Activated effector memory CD4-positive, alpha-beta T cell treated with Interleukin-2 at 50 U/mL for 16 hours (primary cell): ENCODE measurements at regions not wholly inside any gene's neighbourhood (a gene's known extent, or its start where the extent isn't known, plus 50 kb on each side); places are given as distances from the start of the nearest gene placed in this dataset.

Experiments used
- DNase-seq: peaks from one replicate; pipeline ENCODE4 v3.0.0-alpha.2; 2020

- no peak for DNase-seq
Measured at GRCh38 chr5:165914456-165914855, 2377.0 kb upstream of the WWC1 start.

DNA sequence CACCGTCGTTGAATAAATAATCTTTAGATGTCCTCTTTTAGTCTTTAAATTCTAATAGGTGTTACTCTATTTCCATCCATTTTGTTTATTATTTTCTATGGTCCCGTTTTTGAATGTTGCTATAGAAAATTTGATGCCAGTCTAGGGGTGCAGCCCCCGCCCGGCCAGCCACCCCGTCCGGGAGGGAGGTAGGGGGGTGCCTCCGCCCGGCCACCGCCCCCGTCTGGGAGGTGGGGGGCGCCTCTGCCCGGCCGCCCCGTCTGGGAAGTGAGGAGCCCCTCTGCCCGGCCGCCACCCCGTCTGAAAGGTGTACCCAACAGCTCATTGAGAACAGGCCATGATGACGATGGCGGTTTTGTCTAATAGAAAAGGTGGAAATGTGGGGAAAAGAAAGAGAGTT, 2372.2 kb upstream of the WWC1 start:
- DNase-seq, result no peak

- no peak for DNase-seq
Measured at GRCh38 chr5:165920655-165921054, 2370.8 kb upstream of the WWC1 start.

- no peak for DNase-seq
Measured at GRCh38 chr5:165928971-165929370, 2362.5 kb upstream of the WWC1 start.

DNA sequence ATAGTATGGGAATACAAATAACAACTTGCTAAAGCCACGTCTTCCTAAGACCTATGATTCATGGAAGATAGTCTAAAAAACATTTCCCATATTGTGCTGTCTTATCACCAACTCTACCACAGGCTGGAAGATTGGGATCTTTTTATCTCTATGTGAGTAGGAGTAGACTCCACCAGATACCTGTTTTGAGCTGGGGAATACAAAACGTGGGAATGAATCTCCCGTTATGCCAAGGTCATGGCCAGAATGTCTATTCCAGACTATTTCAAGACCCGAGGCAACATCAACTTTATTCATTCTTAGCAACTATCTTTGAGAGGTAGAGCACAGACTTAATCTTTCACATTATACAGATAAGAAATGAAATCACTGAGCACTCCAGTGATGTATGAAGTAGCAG, 2350.9 kb upstream of the WWC1 start:
- no peak for DNase-seq

- DNase-seq, result no peak
Measured at GRCh38 chr5:165956854-165957253, 2334.6 kb upstream of the WWC1 start.

GRCh38 chr5:165981671-165982070, 2309.8 kb upstream of the WWC1 start:
- no peak for DNase-seq

DNA sequence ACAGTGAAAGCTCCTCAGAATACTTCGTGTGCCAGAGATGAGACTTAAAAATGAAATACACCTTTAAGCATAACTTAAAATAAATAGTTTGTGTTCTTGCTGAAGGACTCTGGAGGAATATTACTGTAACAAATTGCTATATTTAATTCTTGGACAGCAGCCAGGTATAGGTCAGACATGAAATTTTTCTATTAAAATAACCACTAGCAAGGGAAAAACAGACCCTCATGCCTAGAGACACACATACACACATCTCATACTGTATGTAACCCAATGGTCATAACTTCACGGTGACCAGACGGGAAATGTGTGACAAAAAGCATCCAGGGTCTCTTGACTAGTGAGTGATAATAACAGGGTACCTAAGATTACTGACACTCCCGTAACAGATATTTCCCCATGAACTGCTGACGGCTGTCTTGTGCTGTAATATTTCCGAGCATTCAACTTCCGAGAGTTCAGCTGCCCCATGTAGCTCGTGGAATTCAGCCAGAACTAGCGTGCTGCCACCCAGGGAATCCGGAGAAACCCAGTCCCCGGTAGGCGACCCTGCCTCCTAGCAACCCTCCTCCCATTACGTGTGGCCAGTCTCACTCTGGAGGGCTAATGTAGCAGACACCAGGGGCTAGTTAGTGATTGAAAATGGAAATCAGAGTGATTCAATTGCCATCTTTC, 2295.1 kb upstream of the WWC1 start:
- DNase-seq, result no peak

- DNase-seq, result no peak
Measured at GRCh38 chr5:165999693-166000320, 2291.6 kb upstream of the WWC1 start.

- DNase-seq, result no peak
Measured at GRCh38 chr5:166004006-166004405, 2287.4 kb upstream of the WWC1 start.

GRCh38 chr5:166013415-166013814, 2278.0 kb upstream of the WWC1 start:
- no peak for DNase-seq

DNA sequence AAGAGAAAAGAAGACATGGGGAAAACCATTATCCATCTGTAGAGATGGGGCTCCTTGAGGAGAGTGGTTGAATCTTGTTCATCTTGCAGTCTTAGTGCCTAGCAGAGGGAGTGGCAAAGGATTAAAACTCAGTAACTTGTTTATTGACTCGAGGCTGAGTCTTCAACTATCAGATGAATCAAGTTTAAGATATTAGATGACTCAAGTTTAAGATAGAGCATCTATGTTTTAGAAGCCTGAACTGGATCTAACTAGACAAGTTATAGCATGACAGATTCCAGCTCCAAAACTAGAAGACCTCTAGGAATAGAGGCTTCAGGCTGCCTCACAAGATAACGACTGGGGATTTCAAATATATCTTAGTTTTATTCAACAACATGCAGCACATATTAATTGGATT, 2277.2 kb upstream of the WWC1 start:
- no peak for DNase-seq

- DNase-seq, result no peak
Measured at GRCh38 chr5:166018716-166019115, 2272.7 kb upstream of the WWC1 start.

DNA sequence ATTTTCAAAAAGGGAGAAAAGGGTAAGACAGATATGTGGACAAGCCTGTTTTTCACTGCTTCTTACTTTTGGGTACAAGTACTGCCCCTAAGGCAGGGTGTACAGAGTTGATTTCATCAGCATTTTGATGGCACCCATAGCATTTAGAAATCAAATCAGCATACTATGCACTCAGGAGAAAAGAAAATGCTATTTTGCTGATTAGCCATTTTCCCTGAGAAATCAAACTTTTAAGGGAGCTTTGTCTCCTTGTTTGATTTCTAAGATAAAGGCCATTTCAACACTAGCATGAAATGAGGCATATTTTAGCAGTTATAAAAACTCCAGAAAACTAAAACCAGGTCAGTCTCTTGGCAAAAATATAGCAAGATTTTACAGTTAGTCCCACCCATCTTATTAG, 2269.4 kb upstream of the WWC1 start:
- DNase-seq, result no peak

DNA sequence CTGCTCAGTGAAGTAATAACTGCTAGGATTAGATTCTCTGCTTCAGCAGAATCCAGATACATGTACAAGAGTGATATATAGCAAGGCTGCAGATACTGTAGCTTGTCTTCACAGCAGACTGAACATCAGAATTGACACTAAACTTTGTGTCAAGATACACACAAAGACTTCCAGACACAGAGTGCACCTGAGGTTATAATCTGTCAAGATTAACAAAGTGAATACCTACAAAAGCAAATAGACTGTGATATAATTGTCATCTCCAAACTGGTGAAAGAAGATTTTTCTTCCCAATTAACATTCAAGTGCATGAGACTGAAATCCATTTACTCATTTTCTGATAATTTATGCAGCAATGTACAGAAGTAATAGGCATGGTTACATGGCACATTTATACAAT, 2266.5 kb upstream of the WWC1 start:
- no peak for DNase-seq

- DNase-seq, result no peak
Measured at GRCh38 chr5:166027582-166027981, 2263.9 kb upstream of the WWC1 start.

GRCh38 chr5:166031926-166032325, 2259.5 kb upstream of the WWC1 start:
- DNase-seq, result no peak

GRCh38 chr5:166032601-166033000, 2258.8 kb upstream of the WWC1 start:
- DNase-seq, result no peak

GRCh38 chr5:166045961-166046360, 2245.5 kb upstream of the WWC1 start:
- no peak for DNase-seq

GRCh38 chr5:166046956-166047355, 2244.5 kb upstream of the WWC1 start:
- no peak for DNase-seq

GRCh38 chr5:166050531-166050930, 2240.9 kb upstream of the WWC1 start:
- no peak for DNase-seq

DNA sequence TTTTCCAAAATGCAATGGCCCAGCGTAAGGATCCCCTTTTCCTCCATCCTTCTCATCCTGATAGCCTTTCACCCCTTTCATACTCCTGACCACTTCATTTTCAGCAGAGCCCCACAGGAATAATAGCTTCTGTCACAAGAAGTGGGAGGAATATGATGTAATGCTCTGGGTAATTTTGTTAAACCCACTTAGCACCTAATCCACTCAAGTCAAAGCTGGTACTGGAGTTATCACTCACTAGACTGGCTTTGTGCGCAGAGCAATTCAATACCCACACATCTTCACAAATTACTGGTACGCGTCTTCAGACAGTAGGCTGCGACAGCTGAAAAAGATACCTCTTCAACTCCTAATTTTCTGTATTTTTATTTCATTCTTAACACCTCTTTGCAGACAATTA, 2232.8 kb upstream of the WWC1 start:
- no peak for DNase-seq

DNA sequence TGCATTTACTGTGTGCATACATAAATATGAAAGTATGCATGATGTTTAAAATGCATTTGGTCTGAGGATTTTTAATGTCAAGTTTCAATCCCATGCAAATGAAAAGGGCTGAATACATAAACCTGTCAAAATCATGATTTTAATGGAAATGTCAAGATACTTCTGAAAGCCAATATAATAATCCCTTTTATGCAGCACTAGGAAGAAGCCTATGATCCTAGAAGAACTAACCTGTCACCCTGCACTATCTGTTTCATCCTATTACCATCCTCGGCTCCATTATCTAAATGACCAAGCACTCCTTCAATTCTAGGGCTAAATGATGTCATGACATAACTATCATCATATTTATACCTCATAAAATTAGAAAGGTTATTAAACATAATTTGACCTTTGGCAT, 2229.4 kb upstream of the WWC1 start:
- no peak for DNase-seq

- no peak for DNase-seq
Measured at GRCh38 chr5:166062719-166063118, 2228.7 kb upstream of the WWC1 start.

GRCh38 chr5:166063261-166063660, 2228.2 kb upstream of the WWC1 start:
- no peak for DNase-seq
